ENCODE measurements at regions not wholly inside any gene's neighbourhood (a gene's known extent, or its start where the extent isn't known, plus 50 kb on each side); places are given as distances from the start of the nearest gene placed in this dataset.
"Not testable (repeated sequence)": the region's sequence is repeated elsewhere in the genome, so short reads cannot be mapped to it uniquely, and the experiment has no call there.

- DNase-seq (ENCODE audit: low read depth): no peak
These were observed 257.7 kb upstream of the MYT1L start for GRCh38 chr2:2588777-2589176.

GRCh38 chr2:2587354-2587753, 256.3 kb upstream of the MYT1L start:
- no peak for DNase-seq (ENCODE audit: low read depth)

- no peak for DNase-seq (ENCODE audit: low read depth)
These were observed 255.9 kb upstream of the MYT1L start for GRCh38 chr2:2586931-2587330.

GRCh38 chr2:2586068-2586776, 255.1 kb upstream of the MYT1L start:
- no peak for DNase-seq (ENCODE audit: low read depth)

GRCh38 chr2:2582998-2583545, 252.0 kb upstream of the MYT1L start:
- DNase-seq (ENCODE audit: low read depth): no peak

GRCh38 chr2:2581331-2582159, 250.5 kb upstream of the MYT1L start:
- DNase-seq (ENCODE audit: low read depth): no peak

GRCh38 chr2:2580841-2581240, 249.8 kb upstream of the MYT1L start:
- not testable (repeated sequence) for DNase-seq (ENCODE audit: low read depth)

GRCh38 chr2:2580341-2580740, 249.3 kb upstream of the MYT1L start:
- no peak for DNase-seq (ENCODE audit: low read depth)

- DNase-seq (ENCODE audit: low read depth): no peak
These were observed 248.7 kb upstream of the MYT1L start for GRCh38 chr2:2579814-2580213.

GRCh38 chr2:2577407-2577831, 246.3 kb upstream of the MYT1L start:
- no peak for DNase-seq (ENCODE audit: low read depth)

- DNase-seq (ENCODE audit: low read depth): no peak
These were observed 244.9 kb upstream of the MYT1L start for GRCh38 chr2:2575870-2576386.

- DNase-seq (ENCODE audit: low read depth): no peak
These were observed 244.1 kb upstream of the MYT1L start for GRCh38 chr2:2575181-2575577.

- DNase-seq (ENCODE audit: low read depth): no peak
These were observed 243.5 kb upstream of the MYT1L start for GRCh38 chr2:2574401-2575180.

- no peak for DNase-seq (ENCODE audit: low read depth)
These were observed 242.7 kb upstream of the MYT1L start for GRCh38 chr2:2573658-2574293.

GRCh38 chr2:2573205-2573604, 242.1 kb upstream of the MYT1L start:
- DNase-seq (ENCODE audit: low read depth): no peak

- DNase-seq (ENCODE audit: low read depth): no peak
These were observed 241.5 kb upstream of the MYT1L start for GRCh38 chr2:2572393-2573204.

- no peak for DNase-seq (ENCODE audit: low read depth)
These were observed 240.5 kb upstream of the MYT1L start for GRCh38 chr2:2571301-2572150.

GRCh38 chr2:2570871-2571270, 239.8 kb upstream of the MYT1L start:
- no peak for DNase-seq (ENCODE audit: low read depth)

- no peak for DNase-seq (ENCODE audit: low read depth)
These were observed 239.3 kb upstream of the MYT1L start for GRCh38 chr2:2570360-2570759.

GRCh38 chr2:2569836-2570235, 238.8 kb upstream of the MYT1L start:
- DNase-seq (ENCODE audit: low read depth): no peak
